Vagina (tissue), 2 donors: ENCODE measurements at regions not wholly inside any gene's neighbourhood (a gene's known extent, or its start where the extent isn't known, plus 50 kb on each side); places are given as distances from the start of the nearest gene placed in this dataset.

Source experiments
- DNase-seq, 2 donors: peaks; one replicate each; pipeline ENCODE4 v3.0.0-alpha.2; 2017; ENCODE audit errors: extremely low spot score in 2 of 2
- H3K27ac ChIP-seq: fragments of 200-600 bp; sonication (generic); one replicate; pipeline ENCODE4 v1.5.1; 2019
- H3K27me3 ChIP-seq: fragments of 200-600 bp; sonication (generic); one replicate; pipeline ENCODE4 v1.5.1; 2019
- H3K36me3 ChIP-seq, 2 donors: fragments of 200-600 bp; sonication (generic); one replicate each; pipeline ENCODE4 v1.5.1; 2017 to 2019
- H3K4me1 ChIP-seq: fragments of 200-600 bp; sonication (generic); one replicate; pipeline ENCODE4 v1.5.1; 2019
- H3K4me3 ChIP-seq, 2 donors: fragments of 200-600 bp; sonication (generic); 1 replicate in 1 of 2; 2 replicates in 1 of 2; pipeline ENCODE4 v1.5.1; 2016 to 2019
- H3K9me3 ChIP-seq: fragments of 200-600 bp; sonication (generic); one replicate; pipeline ENCODE4 v1.5.1; 2019
- POLR2A ChIP-seq, 2 donors: fragments of 450-650 bp; IDR thresholded peaks; one replicate each; pipeline ENCODE4 v1.6.1; 2017; ENCODE audit warnings: antibody characterized with exemption in 2 of 2, mild to moderate bottlenecking in 2 of 2, moderate library complexity in 2 of 2
- POLR2AphosphoS5 ChIP-seq, 2 donors: sonication (generic); formaldehyde crosslinking; IDR thresholded peaks; one replicate each; pipeline ENCODE4 v1.9.0; 2017; ENCODE audit warnings: antibody characterized with exemption in 2 of 2, mild to moderate bottlenecking in 2 of 2, low read depth in 1 of 2; ENCODE audit not compliant: insufficient read depth in 1 of 2
- intact Hi-C: fragments of 100-400 bp; cut with DNase I; formaldehyde crosslinking; loops from one replicate; pipeline ENCODE4 v1.15.1; 2023
- TF ChIP-seq, protein P1 (sequence below), 3 experiments: fragments of 450-650 bp in 2 of 3; fragments of 200-600 bp in 1 of 3; sonication (generic) in 1 of 3; IDR thresholded peaks; one replicate each; pipeline ENCODE4 v1.5.1; 2017 to 2019; ENCODE audit warnings: antibody characterized with exemption in 3 of 3, mild to moderate bottlenecking in 2 of 3, moderate library complexity in 2 of 3

DNA sequence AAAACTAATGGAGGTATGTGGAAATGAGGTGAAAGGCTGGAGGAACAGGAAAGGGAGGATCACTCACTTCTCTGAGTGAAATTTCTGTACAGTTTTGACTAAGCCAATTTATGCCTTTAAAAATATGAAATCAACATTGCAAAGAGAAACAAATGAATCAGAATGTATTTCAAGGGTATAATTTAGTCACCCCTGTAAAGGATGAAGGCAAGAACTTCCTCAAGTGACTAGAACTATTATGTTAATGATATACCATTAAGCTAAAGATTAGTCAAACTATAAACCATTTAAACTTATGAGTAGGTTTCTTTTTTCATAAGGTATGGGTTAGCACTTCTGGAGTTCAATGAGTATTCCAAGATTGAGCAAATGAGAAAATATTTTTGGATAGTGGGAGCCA lies 184.5 kb upstream of the CHORDC1 start:
- no peaks in the 10 kb centered on the region for H3K4me1 ChIP-seq
- no peak overlapping the region for H3K27ac ChIP-seq
- no peak for TF ChIP-seq POLR2AphosphoS5 (IDR thresholded peaks at IDR 0.05; ENCODE audit: insufficient read depth in 1 of 2, low read depth in 1 of 2)
- TF ChIP-seq, protein P1, sequence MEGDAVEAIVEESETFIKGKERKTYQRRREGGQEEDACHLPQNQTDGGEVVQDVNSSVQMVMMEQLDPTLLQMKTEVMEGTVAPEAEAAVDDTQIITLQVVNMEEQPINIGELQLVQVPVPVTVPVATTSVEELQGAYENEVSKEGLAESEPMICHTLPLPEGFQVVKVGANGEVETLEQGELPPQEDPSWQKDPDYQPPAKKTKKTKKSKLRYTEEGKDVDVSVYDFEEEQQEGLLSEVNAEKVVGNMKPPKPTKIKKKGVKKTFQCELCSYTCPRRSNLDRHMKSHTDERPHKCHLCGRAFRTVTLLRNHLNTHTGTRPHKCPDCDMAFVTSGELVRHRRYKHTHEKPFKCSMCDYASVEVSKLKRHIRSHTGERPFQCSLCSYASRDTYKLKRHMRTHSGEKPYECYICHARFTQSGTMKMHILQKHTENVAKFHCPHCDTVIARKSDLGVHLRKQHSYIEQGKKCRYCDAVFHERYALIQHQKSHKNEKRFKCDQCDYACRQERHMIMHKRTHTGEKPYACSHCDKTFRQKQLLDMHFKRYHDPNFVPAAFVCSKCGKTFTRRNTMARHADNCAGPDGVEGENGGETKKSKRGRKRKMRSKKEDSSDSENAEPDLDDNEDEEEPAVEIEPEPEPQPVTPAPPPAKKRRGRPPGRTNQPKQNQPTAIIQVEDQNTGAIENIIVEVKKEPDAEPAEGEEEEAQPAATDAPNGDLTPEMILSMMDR (IDR thresholded peaks at IDR 0.05), result no peak
- no peak for TF ChIP-seq POLR2A (IDR thresholded peaks at IDR 0.05)
- no peaks in the 10 kb centered on the region for H3K27me3 ChIP-seq
- no peak for DNase-seq
- intact Hi-C loops, result no loop called here
- H3K4me3 ChIP-seq, result no peak overlapping the region
- H3K9me3 ChIP-seq, result no peaks in the 10 kb centered on the region
- no peaks in the 10 kb centered on the region for H3K36me3 ChIP-seq

DNA sequence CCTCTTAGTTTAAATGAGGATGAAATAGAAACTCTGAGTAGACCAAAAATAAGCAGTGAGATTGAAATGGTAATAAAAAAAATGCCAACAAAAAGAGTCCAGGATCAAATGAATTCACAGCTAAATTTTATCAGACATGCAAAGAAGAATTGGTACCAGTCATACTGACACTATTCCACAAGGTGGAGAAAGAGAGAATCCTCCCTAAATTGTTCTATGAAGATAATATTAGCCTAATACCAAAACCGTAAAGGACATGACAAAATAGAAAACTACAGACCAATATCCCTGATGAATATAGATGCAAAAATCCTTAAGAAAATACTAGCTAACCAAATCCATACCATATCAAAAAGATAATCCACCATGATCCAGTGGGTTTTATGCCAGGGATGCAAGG lies 169.8 kb upstream of the CHORDC1 start:
- DNase-seq, result no peak
- no peak overlapping the region for H3K27ac ChIP-seq
- H3K4me3 ChIP-seq, result no peak overlapping the region
- H3K36me3 ChIP-seq, result no peaks in the 10 kb centered on the region
- TF ChIP-seq POLR2AphosphoS5 (IDR thresholded peaks at IDR 0.05; ENCODE audit: insufficient read depth in 1 of 2, low read depth in 1 of 2), result no peak
- TF ChIP-seq POLR2A (IDR thresholded peaks at IDR 0.05), result no peak
- TF ChIP-seq, protein P1 (IDR thresholded peaks at IDR 0.05), result no peak
- no peaks in the 10 kb centered on the region for H3K4me1 ChIP-seq
- no peaks in the 10 kb centered on the region for H3K9me3 ChIP-seq
- intact Hi-C loops, result no loop called here
- no peaks in the 10 kb centered on the region for H3K27me3 ChIP-seq

DNA sequence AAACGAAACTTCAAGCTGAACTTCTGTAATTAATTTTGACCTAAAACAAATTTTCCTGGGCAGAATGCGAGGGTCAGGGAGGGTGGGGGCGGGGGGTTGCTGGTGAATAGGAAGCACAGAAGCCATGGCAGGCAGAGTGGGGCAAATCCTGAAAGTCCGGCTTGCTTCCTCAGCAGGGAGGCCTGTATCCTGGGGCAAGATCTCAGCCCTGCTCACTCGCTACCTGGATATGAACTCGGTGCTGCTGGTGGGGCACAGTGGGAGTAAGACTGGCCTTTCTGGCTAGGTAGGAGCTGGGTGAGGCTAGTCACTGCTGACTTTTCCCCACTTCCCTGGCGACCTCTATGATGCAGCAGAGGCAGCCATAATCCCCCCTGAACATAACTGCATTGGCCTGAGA lies 168.9 kb upstream of the CHORDC1 start:
- intact Hi-C loops, result no loop called here
- no peak for DNase-seq
- Histone ChIP-seq H3K36me3 (no peaks in the 10 kb centered on the region), H3K4me1 (no peaks in the 10 kb centered on the region), H3K9me3 (no peaks in the 10 kb centered on the region), H3K27me3 (no peaks in the 10 kb centered on the region), H3K27ac (no peak overlapping the region), H3K4me3 (no peak overlapping the region)
- TF ChIP-seq, protein P1 (IDR thresholded peaks at IDR 0.05), result no peak
- TF ChIP-seq POLR2A (IDR thresholded peaks at IDR 0.05), result no peak
- no peak for TF ChIP-seq POLR2AphosphoS5 (IDR thresholded peaks at IDR 0.05; ENCODE audit: insufficient read depth in 1 of 2, low read depth in 1 of 2)

DNA sequence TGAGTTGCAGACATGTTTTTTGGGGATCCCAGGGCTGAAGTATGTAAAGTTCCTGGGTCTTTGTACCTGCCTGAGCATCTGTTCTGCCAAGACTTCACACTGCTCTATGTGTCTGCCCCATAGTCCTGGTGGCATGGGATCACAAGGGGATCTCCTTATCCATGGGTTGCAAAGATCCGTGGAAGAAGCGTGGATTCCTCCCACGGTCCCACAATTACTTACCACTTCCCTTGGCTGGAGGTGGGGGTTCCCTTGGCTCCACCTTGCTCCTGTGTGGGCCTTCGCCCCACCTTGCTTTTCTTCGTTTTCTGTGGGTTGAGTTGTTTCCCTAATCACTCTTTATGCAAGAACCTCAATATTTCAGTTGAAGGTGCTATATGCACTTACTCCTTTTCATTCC lies 157.4 kb upstream of the CHORDC1 start:
- TF ChIP-seq, protein P1 (IDR thresholded peaks at IDR 0.05), result no peak
- TF ChIP-seq POLR2AphosphoS5 (IDR thresholded peaks at IDR 0.05; ENCODE audit: insufficient read depth in 1 of 2, low read depth in 1 of 2) (no peak), POLR2A (IDR thresholded peaks at IDR 0.05) (no peak)
- Histone ChIP-seq H3K9me3 (no peaks in the 10 kb centered on the region), H3K4me1 (no peaks in the 10 kb centered on the region), H3K36me3 (no peaks in the 10 kb centered on the region), H3K27ac (no peak overlapping the region), H3K27me3 (no peaks in the 10 kb centered on the region), H3K4me3 (no peak overlapping the region)
- intact Hi-C loops, result no loop called here
- no peak for DNase-seq

DNA sequence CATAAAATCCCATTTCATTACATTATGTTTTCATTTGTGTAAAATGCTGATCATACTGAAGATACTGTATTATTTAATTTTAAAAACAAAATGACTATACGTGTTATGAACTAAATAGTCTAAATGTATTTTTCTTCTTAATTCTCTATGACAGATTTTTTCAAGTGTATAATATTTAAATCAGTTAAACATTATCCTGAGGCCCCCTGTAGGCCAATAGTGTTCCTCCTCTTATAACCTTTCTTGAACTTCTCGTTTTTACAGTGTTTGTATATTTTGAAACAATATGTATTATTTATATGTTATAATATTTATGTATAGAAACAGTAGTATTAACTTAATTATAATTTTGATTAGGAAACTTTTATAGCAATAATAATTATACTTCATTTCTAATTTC lies 151.1 kb upstream of the CHORDC1 start:
- no peak for DNase-seq
- H3K9me3 ChIP-seq, result no peaks in the 10 kb centered on the region
- intact Hi-C loops, result no loop called here
- no peaks in the 10 kb centered on the region for H3K36me3 ChIP-seq
- H3K4me3 ChIP-seq, result no peak overlapping the region
- H3K27me3 ChIP-seq, result no peaks in the 10 kb centered on the region
- no peak for TF ChIP-seq POLR2AphosphoS5 (IDR thresholded peaks at IDR 0.05; ENCODE audit: insufficient read depth in 1 of 2, low read depth in 1 of 2)
- TF ChIP-seq, protein P1 (IDR thresholded peaks at IDR 0.05), result no peak
- no peak for TF ChIP-seq POLR2A (IDR thresholded peaks at IDR 0.05)
- no peak overlapping the region for H3K27ac ChIP-seq
- H3K4me1 ChIP-seq, result no peaks in the 10 kb centered on the region
